ENCODE measurements at regions not wholly inside any gene's neighbourhood (a gene's known extent, or its start where the extent isn't known, plus 50 kb on each side); places are given as distances from the start of the nearest gene placed in this dataset.
"Not testable (repeated sequence)": the region's sequence is repeated elsewhere in the genome, so short reads cannot be mapped to it uniquely, and the experiment has no call there.

- Histone ChIP-seq H3K36me3 (ENCODE audit: control insufficient read depth in 1 of 2, insufficient read depth in 2 of 2, low read length in 2 of 2) (no peaks in the 10 kb centered on the region), H3K4me3 (ENCODE audit: low read depth in 1 of 2, low read length in 2 of 2) (no peak overlapping the region), H3K27ac (ENCODE audit: low read depth, low read length) (no peak overlapping the region), H3K4me1 (ENCODE audit: control insufficient read depth in 1 of 2, insufficient read depth in 2 of 2, low read length in 2 of 2) (no peaks in the 10 kb centered on the region), H3K27me3 (ENCODE audit: control insufficient read depth in 1 of 2, insufficient read depth in 2 of 2, low read length in 2 of 2) (no peaks in the 10 kb centered on the region), H3K9me3 (ENCODE audit: control insufficient read depth in 1 of 2, low read length in 2 of 2) (no peaks in the 10 kb centered on the region), H3K9ac (ENCODE audit: low read depth in 1 of 2, low read length in 2 of 2) (no peak overlapping the region)
Measured at GRCh38 chr21:35449846-35450245, 400.7 kb upstream of the RUNX1 start.

GRCh38 chr21:35448876-35449599 is 399.9 kb upstream of the RUNX1 start:
- no peaks in the 10 kb centered on the region for H3K9me3 ChIP-seq (ENCODE audit: control insufficient read depth in 1 of 2, low read length in 2 of 2)
- no peaks in the 10 kb centered on the region for H3K36me3 ChIP-seq (ENCODE audit: control insufficient read depth in 1 of 2, insufficient read depth in 2 of 2, low read length in 2 of 2)
- no peak overlapping the region for H3K27ac ChIP-seq (ENCODE audit: low read depth, low read length)
- no peak overlapping the region for H3K9ac ChIP-seq (ENCODE audit: low read depth in 1 of 2, low read length in 2 of 2)
- H3K4me1 ChIP-seq (ENCODE audit: control insufficient read depth in 1 of 2, insufficient read depth in 2 of 2, low read length in 2 of 2), result no peaks in the 10 kb centered on the region
- no peaks in the 10 kb centered on the region for H3K27me3 ChIP-seq (ENCODE audit: control insufficient read depth in 1 of 2, insufficient read depth in 2 of 2, low read length in 2 of 2)
- no peak overlapping the region for H3K4me3 ChIP-seq (ENCODE audit: low read depth in 1 of 2, low read length in 2 of 2)

GRCh38 chr21:35444391-35444790 is 395.3 kb upstream of the RUNX1 start:
- H3K27ac ChIP-seq (ENCODE audit: low read depth, low read length), result no peak overlapping the region
- no peaks in the 10 kb centered on the region for H3K27me3 ChIP-seq (ENCODE audit: control insufficient read depth in 1 of 2, insufficient read depth in 2 of 2, low read length in 2 of 2)
- peaks cover 0 to 1% of the 10 kb centered on the region in 2 donors for H3K4me1 ChIP-seq (ENCODE audit: control insufficient read depth in 1 of 2, insufficient read depth in 2 of 2, low read length in 2 of 2)
- H3K4me3 ChIP-seq (ENCODE audit: low read depth in 1 of 2, low read length in 2 of 2), result no peak overlapping the region
- H3K36me3 ChIP-seq (ENCODE audit: control insufficient read depth in 1 of 2, insufficient read depth in 2 of 2, low read length in 2 of 2), result no peaks in the 10 kb centered on the region
- no peaks in the 10 kb centered on the region for H3K9me3 ChIP-seq (ENCODE audit: control insufficient read depth in 1 of 2, low read length in 2 of 2)
- H3K9ac ChIP-seq (ENCODE audit: low read depth in 1 of 2, low read length in 2 of 2), result no peak overlapping the region

GRCh38 chr21:35441868-35442582 is 392.9 kb upstream of the RUNX1 start:
- Histone ChIP-seq H3K27me3 (ENCODE audit: control insufficient read depth in 1 of 2, insufficient read depth in 2 of 2, low read length in 2 of 2) (no peaks in the 10 kb centered on the region), H3K4me1 (ENCODE audit: control insufficient read depth in 1 of 2, insufficient read depth in 2 of 2, low read length in 2 of 2) (peaks cover 9 to 16% of the 10 kb centered on the region in 2 donors), H3K9ac (ENCODE audit: low read depth in 1 of 2, low read length in 2 of 2) (no peak overlapping the region), H3K9me3 (ENCODE audit: control insufficient read depth in 1 of 2, low read length in 2 of 2) (no peaks in the 10 kb centered on the region), H3K36me3 (ENCODE audit: control insufficient read depth in 1 of 2, insufficient read depth in 2 of 2, low read length in 2 of 2) (no peaks in the 10 kb centered on the region), H3K4me3 (ENCODE audit: low read depth in 1 of 2, low read length in 2 of 2) (no peak overlapping the region), H3K27ac (ENCODE audit: low read depth, low read length) (no peak overlapping the region)

- H3K27me3 ChIP-seq (ENCODE audit: control insufficient read depth in 1 of 2, insufficient read depth in 2 of 2, low read length in 2 of 2), result no peaks in the 10 kb centered on the region
Measured at GRCh38 chr21:35438643-35439404, 389.7 kb upstream of the RUNX1 start.

GRCh38 chr21:35437941-35438340 is 388.8 kb upstream of the RUNX1 start:
- Histone ChIP-seq H3K9me3 (ENCODE audit: control insufficient read depth in 1 of 2, low read length in 2 of 2) (peaks cover 0 to under 1% of the 10 kb centered on the region in 2 donors), H3K27ac (ENCODE audit: low read depth, low read length) (no peak overlapping the region), H3K9ac (ENCODE audit: low read depth in 1 of 2, low read length in 2 of 2) (no peak overlapping the region)

More at GRCh38 chr21:35438643-35439404, 389.7 kb upstream of the RUNX1 start:
- peaks cover 9 to 16% of the 10 kb centered on the region in 2 donors for H3K4me1 ChIP-seq (ENCODE audit: control insufficient read depth in 1 of 2, insufficient read depth in 2 of 2, low read length in 2 of 2)
- no peak overlapping the region for H3K9ac ChIP-seq (ENCODE audit: low read depth in 1 of 2, low read length in 2 of 2)
- no peak overlapping the region for H3K27ac ChIP-seq (ENCODE audit: low read depth, low read length)
- peak overlapping the region; percentile 34 to 50 for H3K4me3 ChIP-seq (ENCODE audit: low read depth in 1 of 2, low read length in 2 of 2)
- no peaks in the 10 kb centered on the region for H3K36me3 ChIP-seq (ENCODE audit: control insufficient read depth in 1 of 2, insufficient read depth in 2 of 2, low read length in 2 of 2)
- H3K9me3 ChIP-seq (ENCODE audit: control insufficient read depth in 1 of 2, low read length in 2 of 2), result no peaks in the 10 kb centered on the region

GRCh38 chr21:35436899-35437298 is 387.8 kb upstream of the RUNX1 start:
- no peaks in the 10 kb centered on the region for H3K27me3 ChIP-seq (ENCODE audit: control insufficient read depth in 1 of 2, insufficient read depth in 2 of 2, low read length in 2 of 2)
- H3K4me3 ChIP-seq (ENCODE audit: low read depth in 1 of 2, low read length in 2 of 2), result no peak overlapping the region
- no peak overlapping the region for H3K27ac ChIP-seq (ENCODE audit: low read depth, low read length)
- no peak overlapping the region for H3K9ac ChIP-seq (ENCODE audit: low read depth in 1 of 2, low read length in 2 of 2)
- H3K9me3 ChIP-seq (ENCODE audit: control insufficient read depth in 1 of 2, low read length in 2 of 2), result peaks cover 0 to 9% of the 10 kb centered on the region in 2 donors
- H3K36me3 ChIP-seq (ENCODE audit: control insufficient read depth in 1 of 2, insufficient read depth in 2 of 2, low read length in 2 of 2), result no peaks in the 10 kb centered on the region
- peaks cover 9 to 16% of the 10 kb centered on the region in 2 donors for H3K4me1 ChIP-seq (ENCODE audit: control insufficient read depth in 1 of 2, insufficient read depth in 2 of 2, low read length in 2 of 2)

More at GRCh38 chr21:35437941-35438340, 388.8 kb upstream of the RUNX1 start:
- peaks cover 9 to 16% of the 10 kb centered on the region in 2 donors for H3K4me1 ChIP-seq (ENCODE audit: control insufficient read depth in 1 of 2, insufficient read depth in 2 of 2, low read length in 2 of 2)
- H3K36me3 ChIP-seq (ENCODE audit: control insufficient read depth in 1 of 2, insufficient read depth in 2 of 2, low read length in 2 of 2), result no peaks in the 10 kb centered on the region
- H3K27me3 ChIP-seq (ENCODE audit: control insufficient read depth in 1 of 2, insufficient read depth in 2 of 2, low read length in 2 of 2), result no peaks in the 10 kb centered on the region
- H3K4me3 ChIP-seq (ENCODE audit: low read depth in 1 of 2, low read length in 2 of 2), result no peak overlapping the region

GRCh38 chr21:35432601-35433000 is 383.5 kb upstream of the RUNX1 start:
- H3K27ac ChIP-seq (ENCODE audit: low read depth, low read length); H3K9ac ChIP-seq (ENCODE audit: low read depth in 1 of 2, low read length in 2 of 2); H3K27me3 ChIP-seq (ENCODE audit: control insufficient read depth in 1 of 2, insufficient read depth in 2 of 2, low read length in 2 of 2); H3K9me3 ChIP-seq (ENCODE audit: control insufficient read depth in 1 of 2, low read length in 2 of 2); H3K4me3 ChIP-seq (ENCODE audit: low read depth in 1 of 2, low read length in 2 of 2); H3K4me1 ChIP-seq (ENCODE audit: control insufficient read depth in 1 of 2, insufficient read depth in 2 of 2, low read length in 2 of 2); H3K36me3 ChIP-seq (ENCODE audit: control insufficient read depth in 1 of 2, insufficient read depth in 2 of 2, low read length in 2 of 2): not testable (repeated sequence)

- no peak overlapping the region for H3K27ac ChIP-seq (ENCODE audit: low read depth, low read length)
- H3K9me3 ChIP-seq (ENCODE audit: control insufficient read depth in 1 of 2, low read length in 2 of 2), result peaks cover 0 to 9% of the 10 kb centered on the region in 2 donors
- H3K27me3 ChIP-seq (ENCODE audit: control insufficient read depth in 1 of 2, insufficient read depth in 2 of 2, low read length in 2 of 2), result no peaks in the 10 kb centered on the region
- no peaks in the 10 kb centered on the region for H3K36me3 ChIP-seq (ENCODE audit: control insufficient read depth in 1 of 2, insufficient read depth in 2 of 2, low read length in 2 of 2)
- no peak overlapping the region for H3K4me3 ChIP-seq (ENCODE audit: low read depth in 1 of 2, low read length in 2 of 2)
- H3K4me1 ChIP-seq (ENCODE audit: control insufficient read depth in 1 of 2, insufficient read depth in 2 of 2, low read length in 2 of 2), result no peaks in the 10 kb centered on the region
- H3K9ac ChIP-seq (ENCODE audit: low read depth in 1 of 2, low read length in 2 of 2), result no peak overlapping the region
Measured at GRCh38 chr21:35430260-35430659, 381.2 kb upstream of the RUNX1 start.

- Histone ChIP-seq H3K36me3 (ENCODE audit: control insufficient read depth in 1 of 2, insufficient read depth in 2 of 2, low read length in 2 of 2) (no peaks in the 10 kb centered on the region), H3K9ac (ENCODE audit: low read depth in 1 of 2, low read length in 2 of 2) (no peak overlapping the region), H3K9me3 (ENCODE audit: control insufficient read depth in 1 of 2, low read length in 2 of 2) (peaks cover 0 to 9% of the 10 kb centered on the region in 2 donors), H3K27me3 (ENCODE audit: control insufficient read depth in 1 of 2, insufficient read depth in 2 of 2, low read length in 2 of 2) (no peaks in the 10 kb centered on the region), H3K4me1 (ENCODE audit: control insufficient read depth in 1 of 2, insufficient read depth in 2 of 2, low read length in 2 of 2) (no peaks in the 10 kb centered on the region), H3K27ac (ENCODE audit: low read depth, low read length) (no peak overlapping the region), H3K4me3 (ENCODE audit: low read depth in 1 of 2, low read length in 2 of 2) (no peak overlapping the region)
Measured at GRCh38 chr21:35428937-35429336, 379.8 kb upstream of the RUNX1 start.
